Calu3 (cell line): ENCODE measurements at regions not wholly inside any gene's neighbourhood (a gene's known extent, or its start where the extent isn't known, plus 50 kb on each side); places are given as distances from the start of the nearest gene placed in this dataset.

ENCODE experiments used
- BruUV-seq: library from RNA; stranded (reverse); fragments of 400-500 nt; replicated peaks from 2 replicates; lab custom pipeline; 2021; lab: Mats Ljungman, UMichigan
- CTCF ChIA-PET: fragments of 300-600 bp; sonication (Branson Sonifier 250); formaldehyde crosslinking; loops from one replicate; lab custom pipeline; 2022; ENCODE audit warnings: antibody characterized with exemption; lab: Charles Lee
- DNase-seq: peaks from one replicate; pipeline ENCODE4 v3.0.0; 2022
- H3K27ac Mint-ChIP-seq: one replicate; pipeline ENCODE4 v1.8.0; 2022; ENCODE audit warnings: mixed read lengths; ENCODE audit not compliant: unreplicated experiment
- H3K27me3 Mint-ChIP-seq: one replicate; pipeline ENCODE4 v1.8.0; 2022; ENCODE audit warnings: mixed read lengths; ENCODE audit not compliant: unreplicated experiment
- H3K36me3 Mint-ChIP-seq: one replicate; pipeline ENCODE4 v1.8.0; 2022; ENCODE audit warnings: mild to moderate bottlenecking, moderate library complexity, mixed read lengths; ENCODE audit not compliant: insufficient read depth, unreplicated experiment
- H3K4me1 Mint-ChIP-seq: one replicate; pipeline ENCODE4 v1.8.0; 2022; ENCODE audit warnings: mild to moderate bottlenecking, low read depth, mixed read lengths; ENCODE audit not compliant: unreplicated experiment
- H3K4me3 Mint-ChIP-seq: one replicate; pipeline ENCODE4 v1.8.0; 2022; ENCODE audit warnings: mild to moderate bottlenecking, low read depth, moderate library complexity, mixed read lengths; ENCODE audit not compliant: unreplicated experiment
- H3K9me3 Mint-ChIP-seq: one replicate; pipeline ENCODE4 v1.8.0; 2022; ENCODE audit warnings: low read depth, mixed read lengths; ENCODE audit not compliant: unreplicated experiment
- intact Hi-C: fragments of 100-400 bp; cut with micrococcal nuclease; formaldehyde crosslinking; loops from one replicate; pipeline ENCODE4 v1.10.0; 2022; ENCODE audit not compliant: unreplicated experiment
- TF ChIP-seq, protein P1 (sequence below): fragments of 200-600 bp; IDR thresholded peaks from one replicate; pipeline ENCODE4 v1.8.0; 2022; ENCODE audit warnings: antibody characterized with exemption; ENCODE audit not compliant: unreplicated experiment

DNA sequence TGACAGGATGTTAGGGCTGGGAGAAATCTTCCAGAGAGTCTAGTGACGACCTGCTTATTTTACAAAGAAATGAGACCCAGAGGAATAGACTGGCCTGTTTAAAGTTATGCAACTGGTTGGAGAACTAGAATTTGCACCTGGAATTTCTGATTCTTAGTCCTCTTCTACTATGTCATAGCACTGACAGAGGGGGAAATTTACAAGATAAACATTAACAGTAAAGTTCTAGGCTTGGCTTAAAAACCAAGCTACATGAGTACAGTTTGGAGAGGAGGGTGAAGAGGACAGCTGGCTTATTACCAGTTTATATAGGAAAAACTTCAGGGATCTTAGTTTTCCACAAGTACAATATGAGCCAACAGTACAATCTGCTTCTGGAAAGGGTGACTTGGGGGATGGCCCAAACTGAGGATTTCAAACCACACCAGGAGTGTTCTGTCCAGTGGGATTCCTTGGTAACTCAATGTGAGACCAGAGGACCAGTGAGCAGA lies 269.6 kb downstream of the CD109 start:
- CTCF ChIA-PET = no interaction called here
- peaks cover 6% of the 10 kb centered on the region for H3K9me3 Mint-ChIP-seq
- no peak overlapping the region for H3K27ac Mint-ChIP-seq
- no TSS peak for BruUV-seq
- no peaks in the 10 kb centered on the region for H3K4me1 Mint-ChIP-seq
- no peaks in the 10 kb centered on the region for H3K27me3 Mint-ChIP-seq
- DNase-seq = no peak
- no peak overlapping the region for H3K4me3 Mint-ChIP-seq
- TF ChIP-seq, protein P1, sequence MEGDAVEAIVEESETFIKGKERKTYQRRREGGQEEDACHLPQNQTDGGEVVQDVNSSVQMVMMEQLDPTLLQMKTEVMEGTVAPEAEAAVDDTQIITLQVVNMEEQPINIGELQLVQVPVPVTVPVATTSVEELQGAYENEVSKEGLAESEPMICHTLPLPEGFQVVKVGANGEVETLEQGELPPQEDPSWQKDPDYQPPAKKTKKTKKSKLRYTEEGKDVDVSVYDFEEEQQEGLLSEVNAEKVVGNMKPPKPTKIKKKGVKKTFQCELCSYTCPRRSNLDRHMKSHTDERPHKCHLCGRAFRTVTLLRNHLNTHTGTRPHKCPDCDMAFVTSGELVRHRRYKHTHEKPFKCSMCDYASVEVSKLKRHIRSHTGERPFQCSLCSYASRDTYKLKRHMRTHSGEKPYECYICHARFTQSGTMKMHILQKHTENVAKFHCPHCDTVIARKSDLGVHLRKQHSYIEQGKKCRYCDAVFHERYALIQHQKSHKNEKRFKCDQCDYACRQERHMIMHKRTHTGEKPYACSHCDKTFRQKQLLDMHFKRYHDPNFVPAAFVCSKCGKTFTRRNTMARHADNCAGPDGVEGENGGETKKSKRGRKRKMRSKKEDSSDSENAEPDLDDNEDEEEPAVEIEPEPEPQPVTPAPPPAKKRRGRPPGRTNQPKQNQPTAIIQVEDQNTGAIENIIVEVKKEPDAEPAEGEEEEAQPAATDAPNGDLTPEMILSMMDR = no peak
- no peaks in the 10 kb centered on the region for H3K36me3 Mint-ChIP-seq
- intact Hi-C loops = loop anchor here (5.0 kb wide), 1 partner anchor 108 kb away; no protein-coding TSS in a partner anchor

DNA sequence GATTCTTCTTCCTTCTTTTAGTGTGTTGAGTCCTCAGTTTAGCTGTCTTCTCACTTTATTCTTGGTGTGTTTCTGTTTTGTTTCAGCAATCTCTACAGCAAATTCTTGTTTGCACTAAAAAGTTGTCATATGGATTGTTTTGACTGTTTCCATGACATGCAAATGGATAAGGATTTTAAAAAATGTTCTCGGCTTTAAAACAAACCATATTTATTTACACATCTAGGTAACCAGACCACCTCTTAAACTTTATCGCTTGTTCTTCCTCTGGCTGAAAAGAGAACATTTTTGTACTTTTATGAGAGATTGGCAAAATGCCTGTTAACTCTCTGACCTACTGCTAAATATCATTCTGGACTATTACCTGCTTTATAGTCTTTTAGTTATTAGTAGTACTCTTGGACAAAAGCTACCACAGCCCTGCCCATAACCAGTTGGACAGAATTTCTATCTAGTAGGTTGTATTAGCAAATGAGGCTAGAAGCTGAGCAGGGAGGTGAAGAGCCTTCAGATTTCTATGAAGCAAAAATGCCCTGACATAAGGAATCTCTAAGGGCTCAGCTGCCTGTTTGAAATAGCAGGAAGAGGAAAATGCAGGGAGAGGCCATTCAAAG lies 268.3 kb downstream of the CD109 start:
- Mint-ChIP-seq H3K27me3 (no peaks in the 10 kb centered on the region), H3K4me1 (no peaks in the 10 kb centered on the region), H3K36me3 (no peaks in the 10 kb centered on the region), H3K9me3 (peaks cover 6% of the 10 kb centered on the region), H3K27ac (no peak overlapping the region), H3K4me3 (no peak overlapping the region)
- TF ChIP-seq, protein P1 = no peak
- intact Hi-C loops = no loop called here
- no TSS peak for BruUV-seq
- no peak for DNase-seq
- CTCF ChIA-PET = no interaction called here

DNA sequence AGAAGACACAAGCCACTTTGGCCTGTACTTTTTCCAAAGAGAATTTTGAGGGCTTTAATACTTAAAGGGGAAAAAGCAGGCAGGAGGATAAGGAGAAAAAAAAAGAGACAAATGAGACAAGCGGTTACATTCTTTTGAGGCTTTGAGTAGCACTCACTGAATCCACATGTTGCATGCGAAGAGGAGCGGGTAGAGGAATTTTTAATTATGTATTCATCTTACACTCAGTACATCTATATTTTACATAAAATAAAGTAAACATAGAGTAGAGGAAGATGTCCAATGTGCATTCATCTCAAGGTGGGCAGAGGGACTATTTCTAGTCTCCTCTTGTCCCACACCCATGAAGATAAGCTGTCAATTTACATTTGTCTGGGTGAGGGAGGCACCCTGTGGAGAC lies 266.9 kb downstream of the CD109 start:
- intact Hi-C loops = no loop called here
- no peaks in the 10 kb centered on the region for H3K27me3 Mint-ChIP-seq
- no TSS peak for BruUV-seq

DNA sequence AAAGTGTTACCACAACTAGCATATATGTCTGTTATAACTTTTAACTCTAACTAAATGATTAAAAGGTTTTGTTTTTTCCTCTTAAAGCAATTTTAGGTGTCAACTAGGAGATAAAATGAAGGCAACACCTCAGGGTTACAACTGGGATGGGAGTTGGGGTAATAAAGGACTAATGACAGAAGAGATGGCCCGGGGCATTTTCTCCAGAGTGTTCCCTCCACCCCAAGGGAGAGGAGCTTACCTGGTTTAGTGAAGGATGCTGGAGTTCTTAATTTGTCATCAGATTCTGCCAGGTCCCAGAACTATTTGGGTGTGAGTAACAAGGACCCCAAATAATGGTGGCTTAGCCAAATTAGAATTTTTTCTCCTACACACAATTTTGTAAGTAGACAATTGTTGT lies 260.3 kb downstream of the CD109 start:
- no TSS peak for BruUV-seq
- Mint-ChIP-seq H3K36me3 (no peaks in the 10 kb centered on the region), H3K4me3 (no peak overlapping the region), H3K27me3 (no peaks in the 10 kb centered on the region), H3K27ac (no peak overlapping the region), H3K9me3 (peaks cover 3% of the 10 kb centered on the region), H3K4me1 (no peaks in the 10 kb centered on the region)
- TF ChIP-seq, protein P1 = no peak
- intact Hi-C loops = no loop called here
- no peak for DNase-seq
- CTCF ChIA-PET = no interaction called here

More for the DNA sequence above, 266.9 kb downstream of the CD109 start:
- Mint-ChIP-seq H3K9me3 (peaks cover 6% of the 10 kb centered on the region), H3K36me3 (no peaks in the 10 kb centered on the region), H3K4me3 (no peak overlapping the region), H3K27ac (no peak overlapping the region), H3K4me1 (no peaks in the 10 kb centered on the region)
- TF ChIP-seq, protein P1 = no peak
- CTCF ChIA-PET = no interaction called here
- no peak for DNase-seq
